NCI-H1436 treated with DMSO at 0.1 percent for 48 hours (cell line): ENCODE measurements at regions not wholly inside any gene's neighbourhood (a gene's known extent, or its start where the extent isn't known, plus 50 kb on each side); places are given as distances from the start of the nearest gene placed in this dataset.
"Not testable (repeated sequence)": the region's sequence is repeated elsewhere in the genome, so short reads cannot be mapped to it uniquely, and the experiment has no call there.

Source experiments
- DNase-seq: peaks from one replicate; lab custom pipeline; 2025; lab: John Stamatoyannopoulos, UW

DNA sequence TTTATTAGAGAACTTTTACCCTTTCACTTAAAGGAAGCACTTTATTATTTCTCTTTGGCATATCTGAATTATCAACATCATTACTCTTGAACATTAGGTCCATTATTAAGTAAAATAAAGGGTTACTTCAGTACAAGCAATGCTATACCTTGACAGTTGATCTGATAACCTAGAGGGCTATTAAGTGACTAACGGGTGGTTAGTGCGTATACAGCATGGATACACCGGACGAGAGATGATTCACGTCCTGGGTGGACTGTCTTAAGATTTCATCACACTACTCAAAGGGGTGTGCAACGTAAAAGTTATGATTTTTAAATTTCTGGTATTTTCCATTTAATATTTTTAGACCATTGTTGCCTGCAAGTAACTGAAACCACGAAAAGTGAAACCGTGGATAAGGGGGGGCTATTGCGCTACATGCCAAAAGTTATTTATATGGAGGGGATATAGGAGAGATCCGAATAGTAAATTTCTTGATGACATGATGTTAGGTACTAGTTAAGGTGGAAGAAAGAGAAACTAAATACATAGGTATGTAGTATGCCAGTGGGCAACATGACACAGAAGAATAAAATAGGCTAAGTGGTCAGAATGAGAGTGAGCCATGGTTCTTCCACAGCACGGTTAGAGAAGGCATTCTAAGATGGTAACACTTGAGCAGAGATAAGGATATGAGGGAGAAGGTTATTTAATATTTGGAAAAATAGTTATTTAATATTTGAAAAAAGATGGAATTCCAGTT is 230.8 kb upstream of the ANKRD50 start:
- DNase-seq = no peak

DNA sequence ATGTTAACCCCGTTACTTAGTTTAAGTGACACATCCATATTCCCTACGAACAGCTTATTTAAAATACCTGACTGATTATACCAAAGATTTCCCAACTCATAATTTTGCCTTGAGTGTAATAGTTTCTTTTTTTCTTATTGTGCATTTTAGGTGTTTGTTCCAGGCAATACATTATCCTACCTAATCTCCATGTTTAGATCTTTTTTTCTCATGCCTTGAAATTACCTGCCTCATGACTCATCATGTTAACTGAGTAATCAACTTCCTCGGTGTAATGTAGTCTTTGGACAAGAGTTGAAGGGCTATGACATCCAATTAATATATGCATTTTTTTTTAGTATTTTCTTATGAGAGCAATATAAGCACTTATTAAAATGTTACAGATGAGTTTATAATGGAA is 228.7 kb upstream of the ANKRD50 start:
- DNase-seq = no peak

GRCh38 chr4:124940387-124940786 is 227.9 kb upstream of the ANKRD50 start:
- DNase-seq = no peak

DNA sequence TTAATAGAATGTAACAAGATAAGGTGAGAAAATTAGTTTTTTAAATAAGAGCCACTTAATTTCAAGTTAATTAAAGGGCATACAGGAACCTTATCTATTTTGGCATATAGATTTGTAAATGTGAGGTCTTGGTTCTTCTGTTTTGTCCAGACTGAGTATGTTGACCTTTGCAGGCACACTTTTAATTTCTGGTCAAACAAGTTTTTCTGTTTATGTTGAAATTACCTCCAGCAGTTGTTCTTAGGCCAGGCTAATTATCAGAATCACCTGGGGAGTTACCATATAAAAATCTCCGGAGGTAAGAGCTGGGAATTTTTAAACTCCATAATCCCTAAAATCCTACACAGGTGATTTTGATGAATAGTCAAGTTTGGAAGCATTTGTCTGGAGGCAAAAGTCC is 227.4 kb upstream of the ANKRD50 start:
- DNase-seq = no peak

GRCh38 chr4:124938836-124939235 is 226.3 kb upstream of the ANKRD50 start:
- no peak for DNase-seq

DNA sequence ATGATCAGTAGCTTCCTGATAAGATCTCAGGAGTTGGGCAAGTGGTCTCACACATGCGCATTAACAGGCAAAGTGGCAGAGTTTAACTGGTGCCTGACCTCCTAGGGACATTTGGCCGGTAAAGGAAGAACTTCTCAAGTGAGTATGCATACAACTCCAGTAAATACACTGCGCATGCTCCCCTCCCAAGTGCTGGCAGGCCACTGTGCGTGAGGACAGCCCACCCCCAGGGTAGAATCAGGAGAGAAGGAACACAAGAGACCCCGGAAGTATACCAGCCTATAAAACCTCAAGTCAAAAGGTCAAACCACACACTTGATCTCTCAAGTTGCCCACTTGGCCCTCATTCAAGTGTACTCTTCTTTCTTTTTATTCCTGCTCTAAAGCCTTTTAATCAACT is 225.5 kb upstream of the ANKRD50 start:
- DNase-seq = no peak

- no peak for DNase-seq
These were observed 223.9 kb upstream of the ANKRD50 start for GRCh38 chr4:124936427-124936826.

DNA sequence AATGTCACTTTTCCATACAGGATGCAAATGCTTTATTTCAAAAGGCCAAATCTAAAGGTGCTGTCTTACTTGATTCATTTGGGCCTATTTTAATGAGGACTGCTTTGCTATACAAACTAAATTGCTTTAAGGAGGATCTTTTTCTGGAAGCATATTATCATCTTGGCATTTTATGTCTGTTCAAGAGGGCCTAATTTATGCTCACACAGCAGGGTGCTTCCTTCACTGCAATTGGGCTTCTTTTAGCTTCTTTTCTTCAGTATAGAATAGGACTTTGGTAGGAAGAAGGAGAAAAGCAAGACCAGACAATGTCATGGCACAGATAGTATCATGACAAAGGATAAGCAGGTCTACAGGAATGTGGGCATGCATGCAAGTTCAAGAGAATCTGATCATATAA is 222.4 kb upstream of the ANKRD50 start:
- no peak for DNase-seq

GRCh38 chr4:124933521-124933920 is 221.0 kb upstream of the ANKRD50 start:
- DNase-seq = no peak

DNA sequence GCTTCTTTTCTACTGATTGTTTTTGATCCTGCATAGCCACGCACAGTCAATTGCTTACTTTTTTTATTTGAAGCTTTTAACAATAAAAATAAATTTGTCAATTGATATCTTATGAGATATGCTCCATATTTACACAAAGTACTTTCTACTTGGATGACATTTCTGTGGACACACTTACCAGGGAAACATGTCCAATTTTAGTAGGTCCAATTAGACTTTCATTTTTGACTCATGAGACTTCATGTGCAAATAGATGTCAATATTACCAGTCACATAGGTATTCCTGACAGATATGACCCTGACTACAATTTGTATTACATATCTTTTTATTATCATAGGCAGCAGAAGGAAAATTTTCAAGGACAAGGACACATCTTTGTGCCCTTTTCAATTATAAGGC is 219.9 kb upstream of the ANKRD50 start:
- no peak for DNase-seq

- DNase-seq = no peak
These were observed 218.5 kb upstream of the ANKRD50 start for GRCh38 chr4:124931050-124931449.

DNA sequence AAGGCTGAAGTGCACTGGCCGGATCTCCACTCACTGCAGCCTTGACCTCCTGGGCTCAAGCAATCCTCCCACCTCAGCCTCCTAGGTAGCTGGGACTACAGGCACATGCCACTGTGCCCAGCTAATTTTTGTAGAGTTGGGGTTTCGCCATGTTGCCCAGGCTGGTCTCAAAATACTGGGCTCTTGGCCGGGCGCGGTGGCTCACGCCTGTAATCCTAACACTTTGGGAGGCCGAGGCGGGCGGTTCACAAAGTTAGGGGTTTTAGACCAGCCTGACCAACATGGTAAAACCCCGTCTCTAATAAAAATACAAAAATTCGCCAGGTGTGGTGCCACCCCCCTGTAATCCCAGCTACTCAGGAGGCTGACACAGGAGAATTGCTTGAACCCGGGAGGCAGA is 210.2 kb upstream of the ANKRD50 start:
- not testable (repeated sequence) for DNase-seq

GRCh38 chr4:124918559-124919122 is 206.1 kb upstream of the ANKRD50 start:
- DNase-seq = no peak

GRCh38 chr4:124915073-124915472 is 202.5 kb upstream of the ANKRD50 start:
- DNase-seq = no peak

DNA sequence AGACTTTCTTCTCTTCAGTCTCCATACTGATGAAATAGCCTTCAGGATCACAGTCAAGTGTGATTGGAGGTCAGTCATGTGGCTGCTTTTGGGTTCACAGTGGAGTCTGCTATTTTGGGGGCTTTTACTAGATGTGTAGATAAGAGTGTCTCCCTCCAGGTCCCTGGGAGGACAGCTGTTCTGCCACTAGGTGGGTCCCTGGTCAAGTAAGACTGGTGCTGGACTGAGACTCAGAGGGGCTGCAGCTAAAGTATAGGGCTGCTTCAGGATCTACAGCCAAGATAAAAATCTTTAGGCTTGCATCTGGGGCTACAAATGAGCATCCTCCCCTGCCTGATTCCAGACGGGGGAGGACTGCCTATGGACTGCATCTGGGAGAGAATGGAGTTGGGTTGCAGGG is 200.7 kb upstream of the ANKRD50 start:
- DNase-seq = no peak

DNA sequence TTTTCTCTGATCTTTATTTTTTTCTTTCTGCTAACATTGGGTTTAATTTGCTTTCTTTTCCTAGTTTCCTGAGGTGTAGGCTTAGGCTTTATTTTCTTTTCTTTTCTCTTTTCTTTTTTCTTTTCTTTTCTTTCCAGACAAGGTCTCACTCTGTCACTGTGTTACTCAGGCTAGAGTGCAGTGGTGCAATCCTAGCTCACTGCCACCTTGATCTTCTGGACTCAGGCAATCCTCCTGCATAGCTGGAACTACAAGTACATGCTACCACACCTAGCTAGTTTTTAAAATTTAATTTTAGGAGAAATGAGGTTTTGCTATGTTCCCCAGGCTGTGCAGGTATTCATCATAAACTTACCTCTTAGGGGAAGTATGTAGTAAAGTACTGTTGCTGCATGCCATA is 197.8 kb upstream of the ANKRD50 start:
- no peak for DNase-seq

GRCh38 chr4:124907881-124908280 is 195.3 kb upstream of the ANKRD50 start:
- DNase-seq = no peak

GRCh38 chr4:124905441-124905840 is 192.9 kb upstream of the ANKRD50 start:
- no peak for DNase-seq

GRCh38 chr4:124904723-124905388 is 192.3 kb upstream of the ANKRD50 start:
- peak; percentile 12 for DNase-seq

- no peak for DNase-seq
These were observed 191.6 kb upstream of the ANKRD50 start for GRCh38 chr4:124903995-124904722.

DNA sequence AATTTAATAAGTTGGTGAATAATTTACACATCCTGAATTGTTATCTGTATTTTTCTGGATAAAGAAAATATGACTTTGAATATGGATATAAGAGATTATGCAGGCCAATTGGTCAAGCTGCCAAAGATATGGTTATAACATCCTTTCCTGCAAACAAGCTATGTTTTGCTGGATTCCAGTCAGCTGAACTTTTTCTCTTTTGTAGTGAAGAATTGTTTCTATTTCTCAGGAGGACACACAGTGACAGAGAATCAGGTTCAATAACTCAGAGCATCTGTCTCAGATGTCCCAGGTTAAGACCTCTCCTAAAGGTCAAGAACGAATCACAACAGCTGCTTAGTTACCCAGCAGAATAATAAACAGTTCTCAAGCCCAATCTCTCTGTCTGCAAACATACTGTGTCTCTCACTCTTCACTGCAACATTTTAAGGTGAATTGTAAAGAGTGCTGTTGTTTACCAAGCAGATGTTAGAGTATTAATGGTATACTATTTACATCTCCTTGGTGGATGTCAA is 189.5 kb upstream of the ANKRD50 start:
- no peak for DNase-seq

- no peak for DNase-seq
These were observed 187.5 kb upstream of the ANKRD50 start for GRCh38 chr4:124899997-124900396.

- DNase-seq = no peak
These were observed 178.0 kb upstream of the ANKRD50 start for GRCh38 chr4:124890522-124890921.
